Epidermal melanocyte (primary cell): ENCODE measurements at regions not wholly inside any gene's neighbourhood (a gene's known extent, or its start where the extent isn't known, plus 50 kb on each side); places are given as distances from the start of the nearest gene placed in this dataset.

Source experiments
- DNase-seq: peaks from one replicate; pipeline ENCODE4 v3.0.0; 2011; ENCODE audit warnings: low spot score; ENCODE audit not compliant: insufficient read length

- no peak for DNase-seq
Observed at GRCh38 chr21:26739189-26739588, 106.0 kb downstream of the ADAMTS1 start.

DNA sequence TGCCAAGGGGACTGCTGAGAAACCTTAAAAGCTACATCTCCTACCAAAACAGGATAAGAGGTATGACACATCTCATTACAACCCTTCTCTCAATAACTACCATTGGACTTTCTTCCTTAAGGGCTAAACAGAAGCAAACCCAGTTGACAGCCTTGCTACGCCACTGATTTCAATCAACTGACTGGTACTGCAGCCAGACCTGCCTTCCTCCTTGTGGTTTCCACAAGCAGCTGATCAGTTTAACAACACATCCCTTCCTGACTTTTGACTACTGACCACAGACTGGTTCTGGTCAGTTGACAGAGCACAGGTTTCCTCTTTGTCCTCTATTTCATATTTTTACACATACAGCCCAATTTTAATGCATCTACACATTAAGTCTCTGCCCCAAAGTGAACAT, 108.8 kb downstream of the ADAMTS1 start:
- no peak for DNase-seq

DNA sequence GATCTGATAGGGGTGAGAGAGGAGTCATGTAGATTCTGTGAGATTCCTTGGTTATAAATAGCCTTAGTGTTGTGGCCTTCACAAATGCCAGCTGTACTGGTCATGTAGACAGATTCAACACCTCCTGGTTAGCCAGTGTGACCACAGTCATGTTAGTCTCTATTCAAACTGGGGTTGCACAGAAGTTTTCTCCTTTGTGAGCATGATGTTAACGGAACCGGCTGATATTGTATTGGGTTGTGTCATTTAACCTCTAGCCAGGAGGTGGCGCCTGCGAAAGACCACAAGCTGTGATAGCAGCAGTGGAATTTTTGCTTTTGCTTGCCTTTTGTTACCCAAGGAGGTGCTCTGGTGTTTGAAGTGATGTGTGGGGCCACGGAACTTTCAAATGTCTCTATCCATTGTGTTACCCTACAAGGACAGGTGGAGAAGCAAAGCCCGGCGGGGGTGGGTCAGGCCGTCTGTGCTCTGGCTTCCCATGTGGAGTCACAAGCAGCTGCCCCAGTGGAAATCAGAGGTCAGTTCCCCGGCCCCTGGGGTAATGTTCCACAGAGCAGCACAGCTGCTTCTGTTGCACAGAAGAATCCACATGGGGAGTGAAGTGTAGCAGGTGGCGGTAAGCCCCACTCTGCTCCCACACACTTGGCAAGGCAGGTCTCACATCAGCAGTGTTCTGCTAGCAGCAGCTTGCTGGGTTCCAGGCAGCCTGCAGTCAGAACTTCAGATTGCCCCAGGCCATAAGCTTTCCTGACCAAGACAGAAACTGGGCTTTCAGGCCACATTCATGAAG, 112.6 kb downstream of the ADAMTS1 start:
- DNase-seq, result no peak

- no peak for DNase-seq
Observed at GRCh38 chr21:26719750-26720149, 125.5 kb downstream of the ADAMTS1 start.

DNA sequence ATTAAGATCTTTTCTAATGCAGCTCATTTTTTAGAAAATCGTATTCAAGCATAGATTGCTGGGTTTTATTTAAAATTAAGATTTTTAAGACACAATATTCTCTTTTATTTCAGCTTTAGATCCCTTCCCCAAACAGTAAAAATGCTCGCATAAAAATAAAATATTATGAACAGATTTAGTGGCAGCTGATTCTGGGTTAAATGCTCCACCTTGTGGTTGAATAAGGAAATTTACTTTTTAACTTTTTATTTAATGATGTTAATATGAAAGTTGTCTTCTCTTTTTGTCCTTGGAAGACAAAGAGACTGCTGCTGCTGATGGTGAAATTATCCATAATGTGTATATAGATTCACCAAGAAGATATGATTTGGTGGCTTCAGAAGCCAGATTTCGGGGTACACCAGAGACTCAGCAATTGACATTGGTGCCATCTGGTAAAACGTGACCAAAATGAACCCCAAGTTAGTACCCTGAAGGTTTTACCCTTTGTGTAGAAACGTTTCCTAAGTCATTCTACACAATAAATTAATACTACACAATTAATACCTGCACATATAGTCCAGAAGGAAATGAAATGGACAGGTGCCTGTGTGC, 128.0 kb downstream of the ADAMTS1 start:
- DNase-seq, result no peak

- DNase-seq, result peak; percentile 46
Observed at GRCh38 chr21:26715878-26716506, 129.2 kb downstream of the ADAMTS1 start.

- DNase-seq, result no peak
Observed at GRCh38 chr21:26715116-26715515, 130.1 kb downstream of the ADAMTS1 start.

- no peak for DNase-seq
Observed at GRCh38 chr21:26710155-26710554, 135.1 kb downstream of the ADAMTS1 start.

DNA sequence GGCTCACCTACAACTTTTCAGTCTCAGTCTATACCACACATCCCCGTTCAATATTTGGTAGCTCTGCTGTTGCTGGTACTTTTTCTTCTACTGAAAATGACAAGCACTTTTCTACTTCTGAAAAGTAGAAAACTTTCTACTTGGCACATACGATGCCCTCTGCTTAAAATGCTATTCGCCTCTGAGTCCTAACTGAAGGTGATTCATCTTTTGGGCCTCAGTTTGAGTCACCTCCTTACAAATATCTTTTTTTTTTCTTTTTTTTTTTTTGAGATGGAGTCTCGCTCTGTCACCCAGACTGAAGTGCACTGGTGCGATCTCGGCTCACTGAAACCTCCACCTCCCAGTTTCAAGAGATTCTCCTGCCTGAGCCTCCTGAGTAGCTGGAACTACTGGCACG, 136.0 kb upstream of the CYYR1 start:
- DNase-seq, result no peak

DNA sequence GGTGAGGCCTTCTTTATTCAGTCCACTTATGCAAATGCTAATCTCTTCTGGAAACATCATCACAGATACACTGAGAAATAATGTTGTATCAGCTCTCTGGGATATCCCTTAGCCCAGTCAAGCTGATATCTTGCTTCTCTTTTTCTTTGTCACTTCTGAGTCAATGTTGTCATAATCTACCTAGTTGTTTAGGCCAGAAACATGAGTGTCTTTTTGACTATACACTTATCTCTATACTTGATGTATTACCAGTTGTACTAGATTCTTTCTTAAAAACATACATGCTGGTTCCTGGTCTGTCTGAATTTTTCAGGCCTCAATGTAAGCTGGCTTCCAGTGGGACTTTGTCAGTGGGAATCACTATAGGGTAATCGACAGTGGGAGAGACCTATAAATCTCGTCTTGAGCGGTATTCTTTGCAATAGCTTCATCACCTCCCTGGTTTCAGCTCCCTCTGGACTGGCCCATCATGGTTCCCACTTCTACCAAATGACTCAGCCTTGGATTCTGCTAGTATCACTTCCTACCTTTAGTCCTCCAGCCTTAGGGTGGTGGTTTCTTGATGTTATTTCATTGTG, 135.2 kb upstream of the CYYR1 start:
- no peak for DNase-seq

DNA sequence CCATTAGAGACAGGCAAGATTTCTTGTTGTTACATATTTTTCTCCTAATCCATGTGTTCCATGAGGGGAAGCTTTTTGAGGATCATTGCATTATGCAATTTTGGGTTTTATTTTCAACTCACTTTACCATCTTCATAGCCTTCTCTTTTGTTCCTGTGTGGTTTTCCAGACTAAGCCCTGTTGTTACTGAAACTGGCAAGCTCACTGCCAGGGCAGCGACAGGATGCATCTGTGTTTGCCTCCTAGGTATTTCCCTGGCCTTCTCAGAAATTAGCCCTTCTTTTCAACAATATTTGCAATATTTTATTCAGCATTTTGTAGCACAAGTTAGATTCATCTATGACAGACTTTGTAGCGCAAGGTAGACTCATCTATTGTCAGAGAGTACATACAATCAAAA, 134.2 kb upstream of the CYYR1 start:
- no peak for DNase-seq

- no peak for DNase-seq
Observed at GRCh38 chr21:26698416-26698815, 125.3 kb upstream of the CYYR1 start.

- no peak for DNase-seq
Observed at GRCh38 chr21:26691416-26691815, 118.3 kb upstream of the CYYR1 start.

DNA sequence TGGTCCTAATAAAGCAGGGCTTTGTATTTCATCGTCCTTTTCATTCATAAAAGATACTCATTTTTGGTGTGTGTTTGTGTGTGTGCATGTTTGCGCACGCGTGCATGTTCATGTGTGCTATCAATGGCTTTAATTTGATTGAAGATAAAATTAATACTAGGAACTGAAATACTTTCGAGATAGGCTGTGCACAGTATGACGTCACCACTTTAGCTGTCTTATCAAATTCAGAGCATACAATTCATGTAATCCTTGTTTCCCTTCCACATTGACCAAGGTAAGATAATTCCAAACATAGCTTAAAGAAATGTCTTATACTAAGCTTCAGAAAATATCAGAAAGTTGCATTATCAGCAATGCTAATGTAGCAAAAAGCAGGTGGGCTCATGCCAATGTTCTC, 113.6 kb upstream of the CYYR1 start:
- DNase-seq, result no peak

- no peak for DNase-seq
Observed at GRCh38 chr21:26686278-26686677, 113.2 kb upstream of the CYYR1 start.

GRCh38 chr21:26684889-26685288, 111.8 kb upstream of the CYYR1 start:
- DNase-seq, result no peak

DNA sequence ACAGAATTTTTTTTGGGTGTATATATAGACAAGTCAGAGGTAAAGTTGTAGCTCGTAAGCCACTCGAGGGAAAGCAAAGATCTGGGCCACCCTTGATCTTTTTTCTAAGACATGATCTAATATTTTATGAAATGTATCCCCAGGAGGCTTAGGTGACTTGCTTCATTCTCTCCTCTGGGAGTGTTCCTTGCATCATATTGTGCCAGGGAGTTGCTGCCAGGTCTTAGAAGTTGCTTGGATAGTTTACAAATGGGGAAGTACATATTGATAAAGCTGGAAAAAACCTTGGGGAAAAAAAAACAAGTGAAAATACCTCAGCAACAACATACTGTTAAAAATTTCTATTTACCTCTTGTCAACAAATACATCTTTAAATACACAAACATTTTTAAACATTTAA, 110.9 kb upstream of the CYYR1 start:
- no peak for DNase-seq

DNA sequence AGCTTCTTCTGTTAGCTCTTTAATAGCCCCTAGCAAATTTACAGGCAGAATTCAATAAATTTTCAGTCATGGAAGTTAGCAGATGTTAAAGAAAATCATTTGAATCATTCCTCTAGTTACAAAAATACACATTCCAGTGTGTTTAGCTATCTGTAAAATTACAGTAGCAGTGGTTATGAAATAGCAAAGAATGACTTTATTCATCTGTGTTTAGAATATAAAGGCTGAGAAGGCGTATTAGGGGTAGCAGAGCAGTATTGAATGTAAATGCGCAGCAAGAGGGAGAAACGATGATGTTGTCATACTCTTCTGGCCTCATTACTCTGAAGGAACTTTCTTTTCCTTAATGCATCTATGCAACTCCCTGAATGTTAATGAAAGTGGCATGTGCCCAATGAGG, 106.2 kb upstream of the CYYR1 start:
- DNase-seq, result no peak

GRCh38 chr21:26674323-26674722, 101.2 kb upstream of the CYYR1 start:
- DNase-seq, result no peak

GRCh38 chr21:26669215-26669764, 96.2 kb upstream of the CYYR1 start:
- DNase-seq, result no peak

DNA sequence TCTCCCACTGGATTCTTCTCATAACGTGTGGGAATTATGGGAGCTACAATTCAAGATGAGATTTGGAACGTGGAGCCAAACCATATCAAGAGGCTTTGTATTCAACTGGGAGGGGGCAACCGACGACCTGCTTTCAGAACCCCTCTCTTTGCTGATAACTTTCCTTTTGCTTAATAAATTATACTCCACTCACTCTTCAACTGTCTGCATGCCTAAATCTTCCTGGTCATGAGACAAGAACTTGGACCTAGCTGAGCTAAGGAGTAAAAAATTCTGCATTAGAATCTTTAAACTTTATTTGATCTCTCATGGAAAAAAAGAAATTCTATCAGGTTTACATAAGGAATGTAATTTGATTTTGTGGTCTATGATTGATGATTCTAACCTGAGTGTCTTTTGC, 86.7 kb upstream of the CYYR1 start:
- DNase-seq, result no peak

DNA sequence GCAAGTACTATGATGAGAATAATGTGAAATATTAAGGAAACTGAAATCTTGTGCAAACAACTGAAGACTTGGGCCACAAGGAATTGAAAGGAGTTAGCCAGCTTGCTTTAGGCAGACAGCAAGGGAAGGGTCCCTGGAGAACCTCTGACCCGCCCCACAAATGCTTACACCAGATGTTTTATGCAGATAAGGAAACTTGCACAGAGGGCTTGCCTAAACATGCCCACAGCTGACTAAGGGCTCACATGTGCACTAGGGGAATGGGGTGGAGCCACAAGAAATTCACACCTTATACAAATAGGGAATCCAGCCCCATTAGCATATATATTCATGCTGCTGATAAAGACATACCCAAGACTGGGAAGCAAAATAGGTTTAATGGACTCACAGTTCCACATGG, 86.1 kb upstream of the CYYR1 start:
- no peak for DNase-seq
